ENCODE measurements at regions not wholly inside any gene's neighbourhood (a gene's known extent, or its start where the extent isn't known, plus 50 kb on each side); places are given as distances from the start of the nearest gene placed in this dataset.
A peak's percentile ranks its signal among the peaks of the same experiment; 100 is the strongest.

DNA sequence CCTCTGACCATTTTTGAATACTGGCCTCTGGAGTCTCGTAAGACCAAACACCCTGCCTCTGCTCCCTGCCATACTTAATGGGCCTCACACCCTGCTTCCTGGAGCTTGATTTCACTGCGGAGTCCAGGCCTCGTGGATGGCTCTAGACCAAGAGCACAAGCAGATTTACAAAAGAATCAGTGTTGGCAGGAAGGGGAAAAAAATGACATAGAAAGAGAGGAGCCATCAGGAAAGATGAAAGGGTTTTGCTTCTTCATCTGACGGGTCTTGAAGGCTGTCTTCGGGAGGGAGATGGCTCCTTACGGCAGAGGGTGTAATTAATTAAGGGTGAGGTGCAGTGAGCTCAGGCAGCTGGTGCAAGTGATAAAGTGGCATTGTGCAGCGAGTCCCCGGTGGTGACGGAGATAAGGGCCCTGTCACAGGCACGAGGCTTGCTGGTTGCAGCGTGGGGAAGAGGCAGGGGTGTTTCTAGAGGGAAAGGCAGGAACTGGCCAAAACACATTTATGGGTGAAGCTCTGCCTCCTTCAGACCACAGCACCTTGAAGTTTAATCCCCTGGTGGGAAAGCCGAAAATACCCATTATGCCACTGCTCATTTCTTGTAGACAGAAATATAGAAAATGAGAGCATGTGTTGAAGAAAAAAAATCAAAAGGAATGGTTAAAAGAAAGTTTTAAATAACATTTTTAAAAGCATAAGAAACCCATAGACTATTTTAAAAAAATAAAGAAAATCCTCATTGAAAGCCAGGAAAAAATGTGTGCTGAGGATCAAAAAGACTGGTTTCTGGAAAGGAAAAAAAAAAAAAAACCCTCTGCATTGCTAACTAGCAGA is 128.6 kb upstream of the LRFN2 start (continued):
- TF ChIP-seq, protein P1, sequence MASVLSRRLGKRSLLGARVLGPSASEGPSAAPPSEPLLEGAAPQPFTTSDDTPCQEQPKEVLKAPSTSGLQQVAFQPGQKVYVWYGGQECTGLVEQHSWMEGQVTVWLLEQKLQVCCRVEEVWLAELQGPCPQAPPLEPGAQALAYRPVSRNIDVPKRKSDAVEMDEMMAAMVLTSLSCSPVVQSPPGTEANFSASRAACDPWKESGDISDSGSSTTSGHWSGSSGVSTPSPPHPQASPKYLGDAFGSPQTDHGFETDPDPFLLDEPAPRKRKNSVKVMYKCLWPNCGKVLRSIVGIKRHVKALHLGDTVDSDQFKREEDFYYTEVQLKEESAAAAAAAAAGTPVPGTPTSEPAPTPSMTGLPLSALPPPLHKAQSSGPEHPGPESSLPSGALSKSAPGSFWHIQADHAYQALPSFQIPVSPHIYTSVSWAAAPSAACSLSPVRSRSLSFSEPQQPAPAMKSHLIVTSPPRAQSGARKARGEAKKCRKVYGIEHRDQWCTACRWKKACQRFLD (CRISPR knock-in tag; IDR thresholded peaks at IDR 0.05) = peak; percentile 96
- peak; percentile 93; the same call in 1 of the 2 replicates for TF ChIP-seq MYNN (IDR thresholded peaks at IDR 0.05)
- no peak for TF ChIP-seq MYNN (CRISPR knock-in tag; IDR thresholded peaks at IDR 0.05)
- 0 out of 2 replicates have a peak, but pooled peaks have one; percentile 13 for TF ChIP-seq HMG20B (CRISPR knock-in tag; IDR thresholded peaks at IDR 0.05)
- TF ChIP-seq SMAD4 (CRISPR knock-in tag; conservative IDR thresholded peaks at IDR 0.05) = peak; percentile 84
- TF ChIP-seq, protein P2, sequence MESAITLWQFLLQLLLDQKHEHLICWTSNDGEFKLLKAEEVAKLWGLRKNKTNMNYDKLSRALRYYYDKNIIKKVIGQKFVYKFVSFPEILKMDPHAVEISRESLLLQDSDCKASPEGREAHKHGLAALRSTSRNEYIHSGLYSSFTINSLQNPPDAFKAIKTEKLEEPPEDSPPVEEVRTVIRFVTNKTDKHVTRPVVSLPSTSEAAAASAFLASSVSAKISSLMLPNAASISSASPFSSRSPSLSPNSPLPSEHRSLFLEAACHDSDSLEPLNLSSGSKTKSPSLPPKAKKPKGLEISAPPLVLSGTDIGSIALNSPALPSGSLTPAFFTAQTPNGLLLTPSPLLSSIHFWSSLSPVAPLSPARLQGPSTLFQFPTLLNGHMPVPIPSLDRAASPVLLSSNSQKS (CRISPR knock-in tag; IDR thresholded peaks at IDR 0.05) = no peak
- TF ChIP-seq GATA2 (CRISPR knock-in tag; IDR thresholded peaks at IDR 0.05) = peak; percentile 81
- peak; percentile 90 for TF ChIP-seq PHB2 (IDR thresholded peaks at IDR 0.05; ENCODE audit: low read depth)
- TF ChIP-seq ZNF583 (CRISPR knock-in tag; IDR thresholded peaks at IDR 0.05) = peak; percentile 70; the same call in 1 of the 2 replicates
- TF ChIP-seq PRMT5 (CRISPR knock-in tag; IDR thresholded peaks at IDR 0.05) = no peak
- peak; percentile 95 for TF ChIP-seq ZNF589 (CRISPR knock-in tag; IDR thresholded peaks at IDR 0.05; ENCODE audit: low read depth)
- TF ChIP-seq XRCC5 (IDR thresholded peaks at IDR 0.05; ENCODE audit: low read depth, low read length) = 0 out of 2 replicates have a peak, but pooled peaks have one; percentile 58
- peak; percentile 57; the same call in 1 of the 2 replicates for TF ChIP-seq MXI1 (IDR thresholded peaks at IDR 0.05; ENCODE audit: low read depth, low read length)
- no peak for TF ChIP-seq ZNF75A (CRISPR knock-in tag; IDR thresholded peaks at IDR 0.05)
- TF ChIP-seq, protein P3, sequence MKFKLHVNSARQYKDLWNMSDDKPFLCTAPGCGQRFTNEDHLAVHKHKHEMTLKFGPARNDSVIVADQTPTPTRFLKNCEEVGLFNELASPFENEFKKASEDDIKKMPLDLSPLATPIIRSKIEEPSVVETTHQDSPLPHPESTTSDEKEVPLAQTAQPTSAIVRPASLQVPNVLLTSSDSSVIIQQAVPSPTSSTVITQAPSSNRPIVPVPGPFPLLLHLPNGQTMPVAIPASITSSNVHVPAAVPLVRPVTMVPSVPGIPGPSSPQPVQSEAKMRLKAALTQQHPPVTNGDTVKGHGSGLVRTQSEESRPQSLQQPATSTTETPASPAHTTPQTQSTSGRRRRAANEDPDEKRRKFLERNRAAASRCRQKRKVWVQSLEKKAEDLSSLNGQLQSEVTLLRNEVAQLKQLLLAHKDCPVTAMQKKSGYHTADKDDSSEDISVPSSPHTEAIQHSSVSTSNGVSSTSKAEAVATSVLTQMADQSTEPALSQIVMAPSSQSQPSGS (CRISPR knock-in tag; IDR thresholded peaks at IDR 0.05) = no peak
- peak; percentile 75 for TF ChIP-seq CREM (IDR thresholded peaks at IDR 0.05; ENCODE audit: low read depth)
- TF ChIP-seq, protein P4, sequence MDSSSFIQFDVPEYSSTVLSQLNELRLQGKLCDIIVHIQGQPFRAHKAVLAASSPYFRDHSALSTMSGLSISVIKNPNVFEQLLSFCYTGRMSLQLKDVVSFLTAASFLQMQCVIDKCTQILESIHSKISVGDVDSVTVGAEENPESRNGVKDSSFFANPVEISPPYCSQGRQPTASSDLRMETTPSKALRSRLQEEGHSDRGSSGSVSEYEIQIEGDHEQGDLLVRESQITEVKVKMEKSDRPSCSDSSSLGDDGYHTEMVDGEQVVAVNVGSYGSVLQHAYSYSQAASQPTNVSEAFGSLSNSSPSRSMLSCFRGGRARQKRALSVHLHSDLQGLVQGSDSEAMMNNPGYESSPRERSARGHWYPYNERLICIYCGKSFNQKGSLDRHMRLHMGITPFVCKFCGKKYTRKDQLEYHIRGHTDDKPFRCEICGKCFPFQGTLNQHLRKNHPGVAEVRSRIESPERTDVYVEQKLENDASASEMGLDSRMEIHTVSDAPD (CRISPR knock-in tag; IDR thresholded peaks at IDR 0.05) = no peak
- TF ChIP-seq C11orf30 (IDR thresholded peaks at IDR 0.05; ENCODE audit: low read depth) = no peak
- no peak for TF ChIP-seq XRCC4 (IDR thresholded peaks at IDR 0.05; ENCODE audit: extremely low read depth, insufficient read depth, insufficient read length)
- peak; percentile 86 for TF ChIP-seq PML (IDR thresholded peaks at IDR 0.05; ENCODE audit: low read length)
- TF ChIP-seq POLR3G (IDR thresholded peaks at IDR 0.05; ENCODE audit: extremely low read depth, insufficient read length, insufficient replicate concordance) = no peak
